ENCODE measurements at regions not wholly inside any gene's neighbourhood (a gene's known extent, or its start where the extent isn't known, plus 50 kb on each side); places are given as distances from the start of the nearest gene placed in this dataset.

GRCh38 chr9:108117795-108118194, 628.2 kb upstream of the KLF4 start:
- no peak for TF ChIP-seq EZH2 (IDR thresholded peaks at IDR 0.05; ENCODE audit: low read depth, unreplicated experiment)
- no peak for TF ChIP-seq EZH2phosphoT487 (IDR thresholded peaks at IDR 0.05; ENCODE audit: unreplicated experiment)
- no peak for TF ChIP-seq ETS1 (IDR thresholded peaks at IDR 0.05)
- no peak for TF ChIP-seq REST (IDR thresholded peaks at IDR 0.05; ENCODE audit: unreplicated experiment)
- TF ChIP-seq CREB1 (CRISPR knock-in tag; IDR thresholded peaks at IDR 0.05; ENCODE audit: low read depth): no peak
- no peak overlapping the region for H3K4me3 Mint-ChIP-seq
- Histone ChIP-seq H3K79me2 (replicated peaks; ENCODE audit: insufficient read depth) (no peaks in the 10 kb centered on the region), H3K27me3 (ENCODE audit: insufficient read depth) (no peaks in the 10 kb centered on the region), H3K4me1 (ENCODE audit: insufficient read depth) (no peaks in the 10 kb centered on the region), H3K4me3 (no peak overlapping the region), H2AFZ (no peak overlapping the region), H3K4me2 (no peak overlapping the region), H3K9me2 (ENCODE audit: insufficient read depth) (peaks cover 8% of the 10 kb centered on the region), H3K27ac (ENCODE audit: low read depth) (no peak overlapping the region), H3F3A (replicated peaks; ENCODE audit: low read depth) (no peaks in the 10 kb centered on the region), H4K20me1 (replicated peaks; ENCODE audit: insufficient read depth) (no peaks in the 10 kb centered on the region), H3K36me3 (ENCODE audit: insufficient read depth) (no peaks in the 10 kb centered on the region)
- H3K9me3 Mint-ChIP-seq: peaks cover 4% of the 10 kb centered on the region; the same call in 1 of the 3 replicates
- no peaks in the 10 kb centered on the region for H3K27me3 Mint-ChIP-seq (ENCODE audit: insufficient read depth, low read depth, poor library complexity)
- peaks cover 3% of the 10 kb centered on the region; the same call in 2 of the 3 replicates for H3K36me3 Mint-ChIP-seq (ENCODE audit: low read depth)
- no peak overlapping the region for H3K27ac Mint-ChIP-seq
- H3K4me1 Mint-ChIP-seq: peaks cover 3% of the 10 kb centered on the region; the same call in 1 of the 3 replicates
- no peak for DNase-seq (ENCODE audit: low spot score)
- no peak for ATAC-seq

- no peaks in the 10 kb centered on the region for H3K36me3 Mint-ChIP-seq (ENCODE audit: low read depth)
- H3K9me3 Mint-ChIP-seq: no peaks in the 10 kb centered on the region
- Histone ChIP-seq H3K79me2 (replicated peaks; ENCODE audit: insufficient read depth) (no peaks in the 10 kb centered on the region), H3K36me3 (ENCODE audit: insufficient read depth) (no peaks in the 10 kb centered on the region), H4K20me1 (replicated peaks; ENCODE audit: insufficient read depth) (no peaks in the 10 kb centered on the region), H3K4me1 (ENCODE audit: insufficient read depth) (no peaks in the 10 kb centered on the region), H3K4me3 (no peak overlapping the region), H3K27me3 (ENCODE audit: insufficient read depth) (no peaks in the 10 kb centered on the region), H2AFZ (no peak overlapping the region), H3K27ac (ENCODE audit: low read depth) (no peak overlapping the region), H3K4me2 (no peak overlapping the region), H3K9me2 (ENCODE audit: insufficient read depth) (peaks cover 8% of the 10 kb centered on the region), H3F3A (replicated peaks; ENCODE audit: low read depth) (no peaks in the 10 kb centered on the region)
- no peaks in the 10 kb centered on the region for H3K4me1 Mint-ChIP-seq
- no peak overlapping the region for H3K4me3 Mint-ChIP-seq
- ATAC-seq (no peak), DNase-seq (ENCODE audit: low spot score) (no peak)
- no peak overlapping the region for H3K27ac Mint-ChIP-seq
- no peaks in the 10 kb centered on the region for H3K27me3 Mint-ChIP-seq (ENCODE audit: insufficient read depth, low read depth, poor library complexity)
- no peak for TF ChIP-seq JUNB (IDR thresholded peaks at IDR 0.05; ENCODE audit: unreplicated experiment)
- no peak for TF ChIP-seq POLR2AphosphoS5 (IDR thresholded peaks at IDR 0.05; ENCODE audit: low read depth)
- no peak for TF ChIP-seq ZNF114 (CRISPR knock-in tag; IDR thresholded peaks at IDR 0.05)
- no peak for TF ChIP-seq EZH2 (IDR thresholded peaks at IDR 0.05; ENCODE audit: low read depth, unreplicated experiment)
- TF ChIP-seq ZNF462 (CRISPR knock-in tag; IDR thresholded peaks at IDR 0.05): no peak
- TF ChIP-seq CTCF (conservative IDR thresholded peaks at IDR 0.05; ENCODE audit: low read depth in 2 of 2): no peak
Measured at GRCh38 chr9:108117306-108117705, 627.7 kb upstream of the KLF4 start.

Measured in GM23338 (cell line).